Activated naive CD4-positive, alpha-beta T cell treated with anti-CD3 and anti-CD28 coated beads, Interleukin-2, amount 50 U/mL, for 24 hours (primary cell): ENCODE measurements at regions not wholly inside any gene's neighbourhood (a gene's known extent, or its start where the extent isn't known, plus 50 kb on each side); places are given as distances from the start of the nearest gene placed in this dataset.
"Not testable (repeated sequence)": the region's sequence is repeated elsewhere in the genome, so short reads cannot be mapped to it uniquely, and the experiment has no call there.

Experiments
- H3K27ac Mint-ChIP-seq: one replicate; pipeline ENCODE4 v1.8.0; 2021; ENCODE audit warnings: mild to moderate bottlenecking, mixed read lengths
- H3K27me3 Mint-ChIP-seq: one replicate; pipeline ENCODE4 v1.8.0; 2021; ENCODE audit warnings: mixed read lengths
- H3K36me3 Mint-ChIP-seq: one replicate; pipeline ENCODE4 v1.8.0; 2021; ENCODE audit warnings: mixed read lengths
- H3K4me1 Mint-ChIP-seq: one replicate; pipeline ENCODE4 v1.8.0; 2021; ENCODE audit warnings: mixed read lengths
- H3K4me3 Mint-ChIP-seq: one replicate; pipeline ENCODE4 v1.8.0; 2021; ENCODE audit warnings: mild to moderate bottlenecking, mixed read lengths
- H3K9me3 Mint-ChIP-seq: one replicate; pipeline ENCODE4 v1.8.0; 2021; ENCODE audit warnings: mixed read lengths

DNA sequence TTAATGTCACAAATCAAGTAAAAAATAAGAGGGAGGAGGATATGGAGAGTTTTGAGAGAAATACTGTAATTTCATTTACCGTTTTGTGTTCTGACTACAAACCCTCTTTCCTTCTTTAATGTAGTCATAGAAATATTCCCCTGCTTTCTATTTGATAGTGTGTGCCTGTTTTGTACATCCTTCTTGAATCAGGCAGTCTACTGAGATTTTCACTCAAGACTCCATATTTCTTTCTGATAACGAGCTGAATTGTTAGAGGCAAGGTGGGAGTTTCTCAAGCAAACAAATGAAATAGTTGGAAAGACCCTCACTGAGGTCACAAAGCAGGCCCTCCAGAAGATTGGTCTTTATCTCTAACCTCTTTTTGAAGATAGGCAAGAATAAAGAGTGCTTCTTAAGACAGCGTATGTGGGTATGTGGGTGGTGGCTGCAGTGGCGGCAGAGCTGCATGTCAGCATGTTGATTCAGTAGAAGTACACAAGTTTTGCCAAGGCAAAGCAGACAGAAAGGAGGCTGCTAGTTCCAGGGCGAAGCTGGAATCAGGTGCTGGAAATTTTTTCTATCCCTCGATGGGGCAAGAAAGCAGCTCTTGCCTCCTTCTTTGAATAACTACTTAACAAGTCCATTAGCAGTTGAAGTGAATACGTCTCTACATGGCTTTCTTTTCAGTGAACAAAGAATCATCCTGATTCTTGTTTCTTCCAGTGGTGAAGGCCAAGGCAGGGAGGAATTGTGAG lies 164.2 kb downstream of the FAM76B start:
- no peak overlapping the region for H3K27ac Mint-ChIP-seq

DNA sequence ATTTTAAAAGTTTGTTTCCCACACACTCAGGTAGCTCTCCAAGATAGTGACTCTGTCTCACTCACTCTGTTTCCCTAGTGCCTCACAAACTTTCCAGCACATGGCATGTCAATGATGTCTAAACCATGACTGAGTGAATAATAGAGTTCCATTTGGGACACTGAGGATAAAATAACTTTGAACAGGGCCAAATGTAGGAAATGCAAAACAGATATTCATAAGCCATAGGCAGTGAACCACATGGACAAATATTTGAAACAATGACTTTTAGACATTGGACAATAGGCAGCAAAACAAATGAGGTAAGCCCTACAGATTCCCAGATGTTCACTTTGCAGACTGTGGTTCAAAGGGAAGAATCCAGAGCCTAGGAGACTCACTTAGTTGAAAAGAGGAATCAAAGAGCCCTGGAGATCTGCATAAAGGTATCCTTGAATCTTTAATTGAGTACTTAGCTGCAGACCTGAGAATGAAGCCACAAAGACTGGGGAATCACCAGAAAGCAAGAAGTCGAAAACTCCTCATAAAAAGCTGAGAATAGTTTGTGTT lies 173.3 kb downstream of the FAM76B start:
- Mint-ChIP-seq H3K27me3 (no peaks in the 10 kb centered on the region), H3K4me1 (peaks cover 20% of the 10 kb centered on the region)

More for the DNA sequence above, 164.2 kb downstream of the FAM76B start:
- Mint-ChIP-seq H3K27me3 (no peaks in the 10 kb centered on the region), H3K4me1 (peaks cover 10% of the 10 kb centered on the region), H3K36me3 (peaks cover 2% of the 10 kb centered on the region), H3K4me3 (no peak overlapping the region), H3K9me3 (no peaks in the 10 kb centered on the region)

DNA sequence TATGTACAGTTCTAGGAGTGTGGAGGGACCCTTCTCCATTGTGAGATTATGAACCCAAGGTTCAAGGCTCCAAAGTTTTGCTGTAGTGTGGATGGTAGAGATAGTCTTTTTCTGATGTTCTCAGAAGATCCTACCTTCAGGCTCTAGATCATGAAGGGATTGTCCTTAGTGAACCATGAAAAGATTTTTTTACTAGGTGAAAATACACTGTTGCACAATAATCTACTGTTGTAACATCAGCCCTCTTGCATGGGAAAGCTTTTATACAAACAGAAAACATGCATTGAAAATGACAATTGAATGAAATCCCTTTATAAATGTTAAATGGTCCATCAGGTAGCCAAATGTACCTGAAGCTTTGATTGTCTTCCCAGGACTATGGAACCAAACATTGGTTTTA lies 177.8 kb downstream of the FAM76B start:
- Mint-ChIP-seq H3K9me3 (no peaks in the 10 kb centered on the region), H3K27me3 (no peaks in the 10 kb centered on the region), H3K4me1 (peaks cover 13% of the 10 kb centered on the region), H3K4me3 (no peak overlapping the region), H3K27ac (no peak overlapping the region), H3K36me3 (peaks cover 5% of the 10 kb centered on the region)

More for the DNA sequence above, 173.3 kb downstream of the FAM76B start:
- no peak overlapping the region for H3K4me3 Mint-ChIP-seq
- H3K27ac Mint-ChIP-seq, result no peak overlapping the region
- peaks cover 20% of the 10 kb centered on the region for H3K36me3 Mint-ChIP-seq
- H3K9me3 Mint-ChIP-seq, result peaks cover 12% of the 10 kb centered on the region

DNA sequence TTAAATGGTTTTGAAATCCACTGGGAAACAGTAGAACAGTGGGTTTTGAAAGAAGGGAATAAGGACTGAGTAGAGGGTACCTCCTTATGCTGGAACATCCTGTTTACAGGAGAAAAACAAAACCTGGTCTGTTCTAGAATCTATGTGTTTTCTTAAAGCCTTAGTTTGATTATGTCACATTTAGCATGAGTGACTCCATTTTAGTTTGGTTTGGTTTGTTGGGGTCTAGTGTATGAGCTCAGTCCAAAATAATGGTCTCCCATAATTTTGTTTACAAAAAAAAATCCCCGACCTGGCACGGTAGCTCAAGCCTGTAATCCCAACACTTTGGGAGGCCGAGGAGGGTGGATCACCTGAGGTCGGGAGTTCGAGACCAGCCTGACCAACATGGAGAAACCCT lies 179.4 kb downstream of the FAM76B start:
- not testable (repeated sequence) for H3K9me3 Mint-ChIP-seq, H3K36me3 Mint-ChIP-seq, H3K4me3 Mint-ChIP-seq, H3K27ac Mint-ChIP-seq, H3K27me3 Mint-ChIP-seq
- peaks cover 13% of the 10 kb centered on the region for H3K4me1 Mint-ChIP-seq

DNA sequence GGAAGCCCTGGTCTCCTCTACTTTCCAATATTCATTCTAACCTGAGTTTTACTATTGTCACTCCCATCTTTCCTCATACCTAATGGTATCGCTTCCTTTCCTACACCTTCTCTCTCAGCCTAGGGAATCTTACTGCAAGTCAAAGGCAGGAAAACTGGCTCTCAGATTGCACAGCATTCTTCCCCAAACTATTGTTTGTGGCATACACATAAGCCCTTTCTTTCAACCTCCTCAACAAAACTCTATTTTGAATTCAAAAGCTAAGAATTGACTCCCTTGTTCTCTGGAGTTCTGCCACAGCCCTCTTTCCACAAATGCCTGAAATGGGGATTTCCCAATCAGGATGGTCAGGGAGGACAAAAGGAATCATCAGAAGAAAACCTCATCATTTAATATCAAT lies 181.5 kb downstream of the FAM76B start:
- Mint-ChIP-seq H3K27me3 (no peaks in the 10 kb centered on the region), H3K27ac (no peak overlapping the region), H3K9me3 (no peaks in the 10 kb centered on the region), H3K4me3 (no peak overlapping the region), H3K36me3 (peaks cover 1% of the 10 kb centered on the region), H3K4me1 (peaks cover 11% of the 10 kb centered on the region)

DNA sequence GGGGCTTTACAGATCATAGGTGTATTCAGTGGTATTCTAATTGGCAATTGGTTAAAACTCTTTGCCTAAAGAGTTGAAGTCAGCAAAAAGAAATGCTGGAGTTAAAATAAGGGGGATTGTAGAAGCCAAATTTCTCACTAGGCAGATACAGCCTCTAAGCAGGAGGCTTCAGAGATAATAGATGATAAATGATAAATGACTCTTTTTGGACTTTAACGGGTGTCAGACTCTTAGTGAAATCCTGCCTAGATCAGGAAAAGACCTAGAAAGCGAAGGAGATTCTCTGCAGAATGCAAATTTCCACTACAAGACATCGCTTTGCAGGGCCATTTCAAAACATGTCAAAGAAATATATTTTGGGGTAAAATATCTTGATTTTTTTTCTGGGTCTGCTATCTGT lies 182.8 kb downstream of the FAM76B start:
- Mint-ChIP-seq H3K36me3 (peaks cover 1% of the 10 kb centered on the region), H3K27ac (no peak overlapping the region), H3K4me3 (no peak overlapping the region), H3K27me3 (no peaks in the 10 kb centered on the region), H3K9me3 (no peaks in the 10 kb centered on the region), H3K4me1 (peaks cover 11% of the 10 kb centered on the region)

DNA sequence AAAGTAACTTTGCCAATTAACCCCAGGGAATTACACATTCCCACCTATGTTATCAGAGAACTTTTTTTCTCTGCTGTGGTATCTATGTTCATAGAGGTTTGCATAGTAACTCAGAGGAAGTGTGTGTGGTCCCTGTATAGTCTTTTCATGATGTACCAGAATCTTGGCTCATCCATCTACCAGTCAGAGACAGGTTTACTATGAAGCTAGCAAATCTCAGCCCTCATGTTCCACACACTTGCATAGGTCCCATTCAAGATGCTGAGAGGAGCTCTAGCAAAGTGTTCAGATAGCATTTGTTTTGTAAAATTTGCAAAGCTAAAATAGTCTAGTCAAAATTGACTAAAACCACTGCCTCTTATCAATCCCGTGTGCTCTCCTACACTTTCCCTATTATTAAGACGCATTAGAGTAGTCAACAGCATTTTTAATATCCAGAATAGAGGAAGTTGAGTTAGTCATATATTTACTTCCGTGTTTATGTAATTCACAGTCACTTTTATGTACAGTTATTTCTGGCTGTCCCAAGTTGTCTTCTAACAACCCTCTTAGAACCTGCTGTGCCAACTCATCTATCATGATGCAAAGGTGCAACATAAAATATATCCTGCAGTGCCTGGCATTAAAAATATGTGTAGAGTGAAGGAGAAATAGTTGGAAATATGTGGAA lies 184.2 kb downstream of the FAM76B start:
- Mint-ChIP-seq H3K27ac (no peak overlapping the region), H3K9me3 (no peaks in the 10 kb centered on the region), H3K27me3 (no peaks in the 10 kb centered on the region), H3K4me1 (peaks cover 17% of the 10 kb centered on the region), H3K4me3 (no peak overlapping the region), H3K36me3 (no peaks in the 10 kb centered on the region)

DNA sequence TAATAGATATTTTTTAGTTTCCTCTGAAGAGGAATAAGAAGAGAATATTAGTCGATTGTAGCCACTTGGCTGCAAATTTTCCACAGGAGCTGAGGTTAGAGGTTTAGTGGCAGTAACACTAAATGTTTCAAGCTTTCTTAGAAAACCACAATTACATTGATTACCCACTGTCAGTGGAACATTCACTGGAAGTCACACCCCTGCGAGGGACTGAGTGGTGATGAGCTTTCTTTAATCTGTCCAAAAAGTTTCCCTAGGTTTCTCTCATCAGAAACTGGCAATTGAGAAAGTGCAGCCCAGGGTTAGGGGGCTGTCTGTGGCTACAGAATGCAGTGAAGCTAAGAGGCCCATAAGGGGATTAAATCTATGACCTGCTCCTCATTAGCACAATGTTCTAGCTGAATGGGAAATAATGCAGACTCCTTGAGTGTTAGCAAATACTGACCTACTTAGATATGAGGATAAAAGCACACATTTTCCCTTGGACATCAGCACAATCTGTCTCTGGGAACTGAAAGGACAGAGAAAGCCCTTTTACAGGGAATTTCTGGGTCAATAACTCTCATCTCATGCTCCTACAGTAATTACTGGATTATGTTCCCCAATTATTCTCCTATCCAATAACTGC lies 189.5 kb downstream of the FAM76B start:
- peaks cover 33% of the 10 kb centered on the region for H3K4me1 Mint-ChIP-seq
- H3K27me3 Mint-ChIP-seq, result no peaks in the 10 kb centered on the region
- no peak overlapping the region for H3K4me3 Mint-ChIP-seq
- no peaks in the 10 kb centered on the region for H3K36me3 Mint-ChIP-seq
- peaks cover under 1% of the 10 kb centered on the region for H3K9me3 Mint-ChIP-seq
- H3K27ac Mint-ChIP-seq, result peak overlapping the region; percentile 20

DNA sequence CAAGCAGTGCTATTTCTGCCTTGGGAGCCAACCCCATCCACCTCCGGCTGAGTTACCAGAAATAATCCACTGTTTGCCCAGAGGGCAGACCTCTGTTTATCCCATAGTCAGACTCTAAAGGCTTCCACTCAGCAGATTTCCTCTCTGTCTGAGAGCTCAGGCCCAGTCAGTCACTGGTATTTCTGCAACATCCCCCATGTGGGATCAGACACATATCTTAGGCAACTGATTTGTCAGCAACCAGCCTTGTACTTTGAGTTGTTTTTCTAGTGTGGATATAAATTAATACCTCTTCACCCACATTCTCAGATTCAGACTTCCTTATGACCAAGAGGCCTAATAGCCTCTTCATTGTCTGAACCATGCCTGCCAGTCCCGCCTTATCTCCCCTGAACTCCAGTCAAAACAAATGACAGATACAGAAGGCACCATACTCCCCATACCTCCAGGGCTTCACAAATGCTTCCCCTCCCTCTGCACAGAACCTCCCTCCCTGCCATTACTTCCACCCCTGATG lies 193.6 kb downstream of the FAM76B start:
- Mint-ChIP-seq H3K4me3 (no peak overlapping the region), H3K9me3 (peaks cover 4% of the 10 kb centered on the region), H3K4me1 (peaks cover 32% of the 10 kb centered on the region), H3K36me3 (no peaks in the 10 kb centered on the region), H3K27ac (no peak overlapping the region), H3K27me3 (no peaks in the 10 kb centered on the region)

DNA sequence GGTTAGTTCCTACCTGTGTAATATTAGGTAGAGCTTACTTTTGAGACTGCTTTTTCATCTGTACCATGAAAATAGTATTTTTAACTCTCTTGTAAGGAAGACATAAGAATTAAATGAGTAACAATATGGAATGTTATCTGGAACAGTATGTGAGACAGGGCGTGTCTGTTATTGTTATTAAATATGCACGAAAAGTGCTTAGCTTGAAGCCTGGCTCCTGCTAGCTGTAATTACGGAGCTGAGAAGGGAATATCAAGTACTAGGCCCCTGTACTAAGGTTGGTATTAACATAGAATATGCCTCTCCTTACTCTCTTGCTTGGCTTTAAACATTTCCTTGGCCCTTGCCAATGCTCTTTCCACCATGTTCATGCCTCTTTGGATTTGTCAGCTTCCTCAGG lies 194.0 kb downstream of the FAM76B start:
- H3K9me3 Mint-ChIP-seq, result peaks cover 4% of the 10 kb centered on the region
- no peaks in the 10 kb centered on the region for H3K27me3 Mint-ChIP-seq
- peaks cover 28% of the 10 kb centered on the region for H3K4me1 Mint-ChIP-seq
- H3K27ac Mint-ChIP-seq, result no peak overlapping the region
- no peaks in the 10 kb centered on the region for H3K36me3 Mint-ChIP-seq
- H3K4me3 Mint-ChIP-seq, result no peak overlapping the region

DNA sequence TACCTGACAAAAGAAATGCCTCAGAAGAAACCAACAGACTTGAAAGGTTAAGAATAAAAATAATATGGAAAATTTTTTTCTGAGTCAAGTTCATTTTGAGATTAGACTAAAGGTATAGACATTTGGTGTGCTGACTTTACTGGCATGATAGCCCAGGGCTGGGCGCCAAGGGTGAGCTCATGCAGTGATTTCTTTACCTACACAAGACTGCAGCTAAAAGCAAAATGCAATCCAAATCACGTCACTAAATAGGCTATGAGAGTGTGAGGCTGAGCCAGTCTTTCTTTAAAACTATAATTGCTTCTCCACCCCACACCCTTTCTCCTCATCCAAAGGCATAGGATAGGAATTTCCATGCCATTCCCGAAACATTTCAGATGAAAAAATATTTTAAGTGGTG lies 196.5 kb downstream of the FAM76B start:
- Mint-ChIP-seq H3K36me3 (no peaks in the 10 kb centered on the region), H3K27me3 (no peaks in the 10 kb centered on the region), H3K9me3 (peaks cover 4% of the 10 kb centered on the region), H3K4me1 (peaks cover 19% of the 10 kb centered on the region), H3K4me3 (no peak overlapping the region), H3K27ac (no peak overlapping the region)

DNA sequence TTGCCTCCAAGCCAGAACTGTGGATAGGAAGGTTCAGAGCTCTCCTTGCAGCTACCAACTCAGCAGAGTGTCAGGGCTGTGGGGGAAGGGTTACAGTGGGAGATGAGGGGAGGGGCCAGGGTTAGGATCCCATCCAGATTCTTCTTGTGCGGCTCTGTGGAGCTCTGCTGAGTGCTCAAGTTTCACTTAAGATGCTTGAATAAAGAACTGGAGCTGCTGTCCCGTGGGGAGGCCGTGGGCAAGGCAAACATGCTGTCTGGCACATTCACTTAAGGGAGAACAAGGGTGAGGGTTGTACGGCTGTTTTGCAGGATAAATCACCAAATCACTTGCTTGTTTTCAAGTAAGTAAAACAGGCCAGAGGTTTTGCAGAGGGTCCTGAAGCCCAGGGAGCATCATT lies 197.1 kb downstream of the FAM76B start:
- H3K9me3 Mint-ChIP-seq, result peaks cover 4% of the 10 kb centered on the region
- H3K4me3 Mint-ChIP-seq, result no peak overlapping the region
- peaks cover 17% of the 10 kb centered on the region for H3K4me1 Mint-ChIP-seq
- H3K27ac Mint-ChIP-seq, result no peak overlapping the region
- no peaks in the 10 kb centered on the region for H3K36me3 Mint-ChIP-seq
- no peaks in the 10 kb centered on the region for H3K27me3 Mint-ChIP-seq

DNA sequence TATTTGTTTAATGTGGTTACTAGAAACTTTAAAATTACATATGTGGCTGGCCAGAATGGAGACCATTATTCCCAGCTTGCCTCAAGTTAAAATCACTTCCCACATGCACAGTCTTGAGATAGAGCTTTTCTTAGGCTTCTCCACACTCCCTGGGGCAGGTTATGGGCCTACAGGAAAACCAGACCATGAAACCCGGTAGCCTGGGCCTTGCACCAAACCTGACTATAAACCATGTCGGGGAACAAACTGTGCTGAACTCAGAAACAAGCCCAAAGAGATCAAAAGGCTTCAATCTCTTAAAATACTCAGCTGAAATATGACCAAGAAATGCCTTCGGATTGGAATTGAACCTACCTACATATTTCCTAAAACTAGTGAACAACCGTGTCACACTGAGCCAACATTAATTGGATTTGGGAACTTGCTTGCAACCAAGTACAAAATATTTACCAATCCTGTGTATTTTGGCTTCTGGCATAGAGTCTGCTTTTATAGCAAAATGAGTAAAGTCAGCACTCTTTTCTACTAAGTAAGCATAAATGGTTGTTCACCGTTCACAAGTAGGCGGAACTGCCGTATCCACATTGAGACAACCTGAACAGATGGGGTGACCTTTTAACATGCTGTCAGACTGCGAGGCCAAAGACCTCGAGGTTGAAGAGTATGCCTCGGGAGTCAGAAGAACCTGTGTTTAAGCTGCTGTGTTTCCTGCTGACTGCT lies 199.5 kb downstream of the FAM76B start:
- H3K27ac Mint-ChIP-seq, result no peak overlapping the region

DNA sequence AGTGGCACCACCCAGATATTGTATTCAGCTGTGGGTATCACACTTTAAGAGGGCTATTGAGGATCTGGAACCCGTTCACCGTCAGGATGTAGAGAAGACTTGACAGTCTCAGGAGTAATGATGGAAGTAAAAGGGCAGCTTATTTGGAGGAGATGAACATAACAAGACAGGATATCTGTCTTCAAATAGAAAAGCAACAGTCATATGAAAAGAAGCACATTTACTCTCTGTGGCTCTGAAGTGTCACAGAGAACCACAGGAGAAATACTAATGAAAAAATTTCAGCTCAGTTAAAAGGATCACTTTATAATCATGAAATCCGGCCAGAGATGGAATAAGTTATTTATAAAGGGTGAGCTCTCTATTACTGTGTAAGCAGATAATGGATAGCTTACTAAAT lies 200.8 kb downstream of the FAM76B start:
- Mint-ChIP-seq H3K27me3 (no peaks in the 10 kb centered on the region), H3K9me3 (no peaks in the 10 kb centered on the region), H3K36me3 (no peaks in the 10 kb centered on the region), H3K27ac (no peak overlapping the region), H3K4me3 (no peak overlapping the region), H3K4me1 (peaks cover 32% of the 10 kb centered on the region)

More for the DNA sequence above, 199.5 kb downstream of the FAM76B start:
- peaks cover 4% of the 10 kb centered on the region for H3K9me3 Mint-ChIP-seq
- no peaks in the 10 kb centered on the region for H3K36me3 Mint-ChIP-seq
- no peak overlapping the region for H3K4me3 Mint-ChIP-seq
- peaks cover 20% of the 10 kb centered on the region for H3K4me1 Mint-ChIP-seq
- no peaks in the 10 kb centered on the region for H3K27me3 Mint-ChIP-seq

DNA sequence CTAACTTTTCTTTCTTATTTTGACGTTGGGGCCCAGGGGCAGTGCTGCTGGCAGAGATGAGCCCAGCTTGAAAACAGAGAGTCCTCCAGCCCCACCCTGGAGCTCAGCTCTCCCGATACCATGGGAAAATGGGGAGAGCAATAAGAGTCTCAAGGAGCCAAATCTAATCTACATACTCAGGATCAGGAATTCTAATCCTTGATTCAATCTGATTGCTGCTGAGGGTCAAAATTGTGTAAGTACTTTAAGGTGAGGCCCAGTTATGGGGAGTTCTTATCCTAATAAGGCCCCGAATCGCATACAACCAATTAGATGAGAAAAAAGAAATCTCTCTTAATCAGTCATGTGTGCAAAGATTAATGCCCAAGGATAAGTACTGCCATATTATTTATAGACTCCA lies 202.9 kb downstream of the FAM76B start:
- peak overlapping the region; percentile 65 for H3K27ac Mint-ChIP-seq
- peaks cover 4% of the 10 kb centered on the region for H3K9me3 Mint-ChIP-seq
- peaks cover 38% of the 10 kb centered on the region for H3K4me1 Mint-ChIP-seq
- no peaks in the 10 kb centered on the region for H3K27me3 Mint-ChIP-seq
- no peak overlapping the region for H3K4me3 Mint-ChIP-seq
- H3K36me3 Mint-ChIP-seq, result no peaks in the 10 kb centered on the region
